ENCODE measurements at regions not wholly inside any gene's neighbourhood (a gene's known extent, or its start where the extent isn't known, plus 50 kb on each side); places are given as distances from the start of the nearest gene placed in this dataset.
A peak's percentile ranks its signal among the peaks of the same experiment; 100 is the strongest.

DNA sequence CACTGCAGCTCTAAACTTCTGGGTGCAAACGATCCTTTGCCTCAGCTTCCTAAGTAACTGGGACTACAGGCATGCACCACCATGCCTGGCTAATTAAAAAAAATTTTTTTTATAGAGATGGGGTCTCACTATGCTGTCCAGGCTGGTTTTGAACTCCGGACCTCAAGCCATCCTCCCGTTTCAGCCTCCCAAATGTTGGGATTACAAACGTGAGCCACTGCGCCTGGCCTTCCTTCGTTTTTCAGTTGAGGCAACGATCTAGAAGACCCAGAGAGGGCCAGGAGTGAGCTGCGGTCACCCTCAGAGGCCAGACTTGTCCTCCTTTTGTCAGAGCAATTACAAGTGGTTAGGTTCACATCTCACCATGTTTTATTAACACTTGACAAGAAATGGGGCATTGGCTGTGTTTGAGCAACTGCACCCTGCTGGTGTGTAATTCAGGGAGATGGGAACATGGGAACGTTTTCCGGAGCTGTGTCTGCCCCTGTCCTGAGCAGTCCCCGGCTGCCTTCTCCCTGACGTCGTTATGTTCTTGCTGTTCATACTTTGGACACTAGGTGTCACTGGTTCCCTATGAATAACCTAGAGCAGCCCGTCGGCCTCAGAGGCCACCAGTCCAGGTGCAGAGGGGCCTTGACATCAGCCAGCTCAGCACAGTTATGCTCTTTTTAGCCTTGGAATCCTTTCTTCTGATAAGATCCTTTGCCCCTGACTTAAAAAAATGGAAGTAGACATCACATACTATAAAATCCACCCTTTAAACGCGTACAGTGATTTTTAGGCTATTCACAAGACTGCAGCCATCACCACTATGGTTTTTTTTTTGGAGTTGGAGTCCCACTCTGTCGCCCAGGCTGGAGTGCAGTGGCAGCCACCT lies 375.0 kb downstream of the TYW1 start:
- H3K4me1 ChIP-seq (replicated peaks in 1 of 4; ENCODE audit: control insufficient read depth in 3 of 4, insufficient read depth in 4 of 4, low read length in 3 of 4) = no peaks in the 10 kb centered on the region
- no peaks in the 10 kb centered on the region; the same call in 1 of the 2 replicates for H3K23me2 ChIP-seq (ENCODE audit: low read depth, low read length)
- no peaks in the 10 kb centered on the region for H3K79me2 ChIP-seq (ENCODE audit: control insufficient read depth in 1 of 2, insufficient read depth in 2 of 2, low read length in 2 of 2)
- no peak overlapping the region for H3K4ac ChIP-seq (replicated peaks; ENCODE audit: insufficient read length, low read depth, low read length)
- H2BK12ac ChIP-seq (ENCODE audit: low read depth, low read length) = no peak overlapping the region
- no peak overlapping the region for H2BK5ac ChIP-seq (ENCODE audit: low read depth, low read length)
- H3K9ac ChIP-seq (replicated peaks in 1 of 4; ENCODE audit: extremely low read depth in 1 of 4, low read depth in 3 of 4, low read length in 3 of 4) = no peak overlapping the region
- FAIRE-seq = peak; percentile 98
- H3K4me2 ChIP-seq (ENCODE audit: insufficient read depth in 1 of 2, low read depth in 2 of 2, low read length in 2 of 2) = no peak overlapping the region
- no peak overlapping the region for H4K91ac ChIP-seq (replicated peaks; ENCODE audit: insufficient read length, low read length)
- H2BK15ac ChIP-seq (ENCODE audit: low read length) = no peak overlapping the region
- no peak overlapping the region for H2AK5ac ChIP-seq (ENCODE audit: low read depth, low read length)
- ChIA-PET CTCF (ENCODE audit: partially characterized antibody) (interaction anchor here (0.6 to 2.5 kb wide), 33 partner anchors 8 to 1885 kb away, joined by 3 to 10 read pairs (median 3); no protein-coding TSS in a partner anchor), POLR2A (ENCODE audit: partially characterized antibody) (no interaction called here)
- no peaks in the 10 kb centered on the region for H3K27me3 ChIP-seq (replicated peaks in 1 of 4; ENCODE audit: control insufficient read depth in 3 of 4, extremely low read depth in 1 of 4, insufficient read depth in 3 of 4, low read length in 3 of 4)
- H4K8ac ChIP-seq (ENCODE audit: extremely low read depth, insufficient read depth, low read length) = no peak overlapping the region
- no peak overlapping the region for H3K4me3 ChIP-seq (ENCODE audit: extremely low read depth in 1 of 4, insufficient read depth in 2 of 4, low read depth in 3 of 4, low read length in 4 of 4)
- no peak overlapping the region for H4K5ac ChIP-seq (ENCODE audit: insufficient read length, low read depth, low read length)
- no peak overlapping the region for H3K18ac ChIP-seq (ENCODE audit: extremely low read depth, low read length)
- H3K56ac ChIP-seq (replicated peaks; ENCODE audit: insufficient read length, low read depth, low read length) = no peak overlapping the region
- no peak overlapping the region for H3K14ac ChIP-seq (ENCODE audit: insufficient read length)
- no peak overlapping the region; the same call in 1 of the 2 replicates for H2BK20ac ChIP-seq (ENCODE audit: low read length)
- H3K27ac ChIP-seq (ENCODE audit: low read depth, low read length) = no peak overlapping the region
- H2AFZ ChIP-seq (ENCODE audit: low read length) = 0 out of 2 replicates have a peak overlapping the region, but pooled peaks have one; percentile 54
- peak; percentile 61 to 85 for DNase-seq (ENCODE audit: low read depth in 1 of 2, low spot score in 2 of 2)
- 52% methylated on average over 18 of the region's 18 CpGs; no CpG with 5 or more reads in 1 of the 2 experiments for WGBS, 2 experiments (ENCODE audit: extremely low coverage in 1 of 2, insufficient coverage in 1 of 2, insufficient read length in 1 of 2, insufficient replicate concordance in 2 of 2, low coverage in 1 of 2, low lambda C conversion rate in 2 of 2, missing lambda C conversion rate in 1 of 2)
- H4K20me1 ChIP-seq (replicated peaks in 1 of 2; ENCODE audit: control insufficient read depth in 1 of 2, insufficient read depth in 2 of 2, low read length in 2 of 2) = no peaks in the 10 kb centered on the region
- no peaks in the 10 kb centered on the region for H3K79me1 ChIP-seq (ENCODE audit: low read depth, low read length)
- no peak overlapping the region for H3K23ac ChIP-seq (ENCODE audit: insufficient read length)
- no peak overlapping the region for H2BK120ac ChIP-seq (replicated peaks; ENCODE audit: low read depth, low read length)
- peaks cover 7% of the 10 kb centered on the region in 2 experiments; a peak in 3 of 4 replicates for H3K9me3 ChIP-seq (ENCODE audit: insufficient read depth in 2 of 2, low read depth in 1 of 2, low read length in 1 of 2)
- H3K36me3 ChIP-seq (ENCODE audit: control insufficient read depth in 2 of 4, insufficient read depth in 4 of 4, low read length in 3 of 4) = no peaks in the 10 kb centered on the region
- TF ChIP-seq ATF2 (IDR thresholded peaks at IDR 0.05; ENCODE audit: low read length) (0 out of 2 replicates have a peak, but pooled peaks have one; percentile 53), TCF12 (IDR thresholded peaks at IDR 0.05; ENCODE audit: low read depth, low read length) (0 out of 2 replicates have a peak, but pooled peaks have one; percentile 50), CBX8 (IDR thresholded peaks at IDR 0.05; ENCODE audit: borderline replicate concordance, low read depth, low read length) (no peak), RAD21 (IDR thresholded peaks at IDR 0.05 in 1 of 2, conservative IDR thresholded peaks at IDR 0.05 in 1 of 2; ENCODE audit: low read depth in 2 of 2, low read length in 2 of 2) (peak; percentile 94 to 96), CREB1 (IDR thresholded peaks at IDR 0.05) (0 out of 2 replicates have a peak, but pooled peaks have one; percentile 17), EP300 (IDR thresholded peaks at IDR 0.05; ENCODE audit: borderline replicate concordance in 1 of 2, low read depth in 2 of 2, low read length in 2 of 2) (no peak), KDM1A (IDR thresholded peaks at IDR 0.05; ENCODE audit: borderline replicate concordance, low read length) (peak; percentile 26; the same call in 1 of the 2 replicates), GABPA (IDR thresholded peaks at IDR 0.05; ENCODE audit: borderline replicate concordance, insufficient read depth, low read length) (no peak)

Measured in H1 (cell line).